ENCODE measurements at regions not wholly inside any gene's neighbourhood (a gene's known extent, or its start where the extent isn't known, plus 50 kb on each side); places are given as distances from the start of the nearest gene placed in this dataset.
"Not testable (repeated sequence)": the region's sequence is repeated elsewhere in the genome, so short reads cannot be mapped to it uniquely, and the experiment has no call there.

- Histone ChIP-seq H3K9me3 (ENCODE audit: low read depth) (no peaks in the 10 kb centered on the region), H3K27ac (no peak overlapping the region), H3K36me3 (no peaks in the 10 kb centered on the region), H3K4me1 (ENCODE audit: low read depth) (no peaks in the 10 kb centered on the region), H3K27me3 (no peaks in the 10 kb centered on the region), H3K4me3 (no peak overlapping the region)
- TF ChIP-seq CTCF (IDR thresholded peaks at IDR 0.05; ENCODE audit: low read depth, low read length), result no peak
- peak in 1 of 2 donors; percentile 1 for DNase-seq (ENCODE audit: low read depth in 1 of 2, low spot score in 1 of 2)
Measured at GRCh38 chr9:78406933-78407332, 110.0 kb downstream of the PSAT1 start.

DNA sequence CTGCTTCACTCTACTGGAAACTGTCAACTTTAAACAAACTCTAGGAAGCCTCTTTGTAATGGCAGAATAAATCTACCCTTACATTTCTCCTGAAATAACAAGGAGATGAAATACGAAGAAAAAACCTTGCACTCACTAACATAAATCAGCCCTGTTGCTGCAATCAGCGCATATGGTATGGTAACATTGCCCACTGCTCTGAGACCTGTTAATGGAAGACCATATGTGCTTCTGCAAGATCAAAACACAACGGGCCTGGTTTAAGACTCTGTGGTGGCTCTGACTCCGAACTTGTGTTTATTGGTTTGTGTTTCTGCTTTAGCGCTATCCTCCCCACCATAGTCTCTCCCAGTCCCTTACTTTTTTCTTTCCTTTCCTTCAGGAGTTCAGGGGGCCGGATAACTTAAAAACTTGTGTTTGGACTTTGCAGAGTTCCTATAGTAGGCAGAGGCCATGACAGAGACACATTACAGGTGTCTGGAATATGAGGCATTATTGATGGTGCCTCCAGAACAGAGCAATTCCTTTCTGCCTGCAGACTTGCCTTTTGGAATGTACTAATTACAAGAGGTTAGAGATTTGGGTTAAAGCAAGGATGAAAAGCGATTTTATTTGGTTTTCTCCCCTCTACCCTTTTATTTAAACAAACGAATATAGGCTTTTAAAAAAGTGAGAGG lies 110.8 kb downstream of the PSAT1 start:
- Histone ChIP-seq H3K27me3 (no peaks in the 10 kb centered on the region), H3K36me3 (no peaks in the 10 kb centered on the region), H3K4me1 (ENCODE audit: low read depth) (no peaks in the 10 kb centered on the region), H3K9me3 (ENCODE audit: low read depth) (no peaks in the 10 kb centered on the region), H3K27ac (no peak overlapping the region), H3K4me3 (no peak overlapping the region)
- TF ChIP-seq CTCF (IDR thresholded peaks at IDR 0.05; ENCODE audit: low read depth, low read length), result no peak
- DNase-seq (ENCODE audit: low read depth in 1 of 2, low spot score in 1 of 2), result no peak

- H3K4me3 ChIP-seq, result no peak overlapping the region
- H3K9me3 ChIP-seq (ENCODE audit: low read depth), result no peaks in the 10 kb centered on the region
- H3K27ac ChIP-seq, result no peak overlapping the region
- no peak for DNase-seq (ENCODE audit: low read depth in 1 of 2, low spot score in 1 of 2)
- no peaks in the 10 kb centered on the region for H3K4me1 ChIP-seq (ENCODE audit: low read depth)
- no peak for TF ChIP-seq CTCF (IDR thresholded peaks at IDR 0.05; ENCODE audit: low read depth, low read length)
- no peaks in the 10 kb centered on the region for H3K27me3 ChIP-seq
- no peaks in the 10 kb centered on the region for H3K36me3 ChIP-seq
Measured at GRCh38 chr9:78408388-78408787, 111.5 kb downstream of the PSAT1 start.

DNA sequence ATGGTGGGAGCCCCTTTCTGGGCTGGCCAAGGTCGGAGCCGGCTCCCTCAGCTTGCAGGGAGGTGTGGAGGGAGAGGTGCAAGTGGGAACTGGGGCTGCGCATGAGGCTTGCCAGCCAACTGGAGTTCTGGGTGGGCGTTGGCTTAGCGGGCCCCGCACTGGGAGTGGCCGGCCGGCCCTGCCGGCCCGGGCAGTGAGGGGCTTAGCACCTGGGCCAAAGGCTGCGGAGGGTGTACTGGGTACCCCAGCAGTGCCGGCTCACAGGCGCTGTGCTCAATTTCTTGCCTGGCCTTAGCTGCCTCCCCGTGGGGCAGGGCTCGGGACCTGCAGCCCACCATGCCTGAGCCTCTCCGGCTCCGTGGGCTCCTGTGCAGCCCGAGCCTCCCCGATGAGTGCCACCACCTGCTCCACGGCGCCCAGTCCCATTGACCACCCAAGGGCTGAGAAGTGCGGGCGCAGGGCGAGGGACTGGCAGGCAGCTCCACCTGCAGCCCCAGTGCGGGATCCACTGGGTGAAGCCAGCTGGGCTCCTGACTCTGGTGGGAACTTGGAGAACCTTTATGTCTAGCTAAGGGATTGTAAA lies 113.1 kb downstream of the PSAT1 start:
- not testable (repeated sequence) for H3K9me3 ChIP-seq (ENCODE audit: low read depth); H3K27me3 ChIP-seq; H3K4me3 ChIP-seq; H3K36me3 ChIP-seq; DNase-seq (ENCODE audit: low read depth in 1 of 2, low spot score in 1 of 2); H3K4me1 ChIP-seq (ENCODE audit: low read depth); H3K27ac ChIP-seq

- Histone ChIP-seq H3K36me3 (no peaks in the 10 kb centered on the region), H3K27ac (no peak overlapping the region), H3K27me3 (no peaks in the 10 kb centered on the region), H3K4me1 (ENCODE audit: low read depth) (no peaks in the 10 kb centered on the region), H3K9me3 (ENCODE audit: low read depth) (no peaks in the 10 kb centered on the region), H3K4me3 (no peak overlapping the region)
- DNase-seq (ENCODE audit: low read depth in 1 of 2, low spot score in 1 of 2), result no peak
- no peak for TF ChIP-seq CTCF (IDR thresholded peaks at IDR 0.05; ENCODE audit: low read depth, low read length)
Measured at GRCh38 chr9:78422309-78422708, 125.4 kb downstream of the PSAT1 start.

DNA sequence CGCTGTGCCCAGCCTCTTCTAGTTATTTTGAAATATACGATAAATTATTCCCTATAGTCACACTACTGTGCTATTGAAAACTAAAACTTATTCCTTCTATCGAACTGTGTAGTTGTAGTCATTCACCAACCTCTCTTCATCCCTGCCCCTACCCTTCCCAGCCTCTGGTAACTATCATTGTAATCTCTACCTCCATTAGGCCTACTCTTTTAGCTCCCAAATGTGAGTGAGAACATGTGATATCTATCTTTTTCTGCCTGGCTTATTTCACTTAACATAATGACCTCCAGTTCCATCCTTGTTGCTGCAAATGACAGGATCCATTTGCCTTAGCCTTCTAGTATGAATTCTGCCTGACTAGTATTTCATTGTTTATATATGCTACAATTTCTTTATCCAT lies 127.4 kb downstream of the PSAT1 start:
- no peaks in the 10 kb centered on the region for H3K9me3 ChIP-seq (ENCODE audit: low read depth)
- no peaks in the 10 kb centered on the region for H3K4me1 ChIP-seq (ENCODE audit: low read depth)
- H3K27ac ChIP-seq, result no peak overlapping the region
- H3K4me3 ChIP-seq, result no peak overlapping the region
- no peak for TF ChIP-seq CTCF (IDR thresholded peaks at IDR 0.05; ENCODE audit: low read depth, low read length)
- DNase-seq (ENCODE audit: low read depth in 1 of 2, low spot score in 1 of 2), result no peak
- H3K36me3 ChIP-seq, result no peaks in the 10 kb centered on the region
- no peaks in the 10 kb centered on the region for H3K27me3 ChIP-seq
